Panc1 (cell line): ENCODE measurements at regions not wholly inside any gene's neighbourhood (a gene's known extent, or its start where the extent isn't known, plus 50 kb on each side); places are given as distances from the start of the nearest gene placed in this dataset.

ENCODE experiments used
- CTCF ChIP-seq: fragments of 450-650 bp; IDR thresholded peaks from 2 replicates; pipeline ENCODE4 v1.5.1; 2017; ENCODE audit warnings: mild to moderate bottlenecking
- POLR2AphosphoS5 ChIP-seq: IDR thresholded peaks from 2 replicates; pipeline ENCODE4 v1.6.1; 2012; ENCODE audit warnings: mild to moderate bottlenecking, low read depth, low read length, moderate library complexity
- REST ChIP-seq, 2 experiments: IDR thresholded peaks; 2 replicates each; pipeline ENCODE4 v1.6.1; 2011 to 2012; ENCODE audit warnings: low read depth in 2 of 2, control low read depth in 1 of 2, low read length in 1 of 2, mild to moderate bottlenecking in 1 of 2, moderate library complexity in 1 of 2; ENCODE audit not compliant: insufficient read depth in 1 of 2
- SIN3A ChIP-seq: IDR thresholded peaks from 2 replicates; pipeline ENCODE4 v1.6.1; 2012; ENCODE audit warnings: low read depth, mild to moderate bottlenecking, low read length, moderate library complexity, borderline replicate concordance; ENCODE audit not compliant: insufficient read depth

- no peak for TF ChIP-seq CTCF
- no peak for TF ChIP-seq POLR2AphosphoS5
- TF ChIP-seq REST (IDR thresholded peaks at IDR 0.05; ENCODE audit: insufficient read depth in 1 of 2, low read depth in 2 of 2, low read length in 1 of 2): no peak
- TF ChIP-seq SIN3A: no peak
Measured at GRCh38 chr6:22756365-22756764, 187.0 kb downstream of the HDGFL1 start.
